GM08714 (cell line): ENCODE measurements at regions not wholly inside any gene's neighbourhood (a gene's known extent, or its start where the extent isn't known, plus 50 kb on each side); places are given as distances from the start of the nearest gene placed in this dataset.

Source experiments
- H3K4me3 ChIP-seq: fragments of 200-500 bp; sonication (Bioruptor generic); 2 replicates; pipeline ENCODE4 v1.5.1; 2014; ENCODE audit warnings: mild to moderate bottlenecking, low read length, inconsistent platforms
- ZNF274 ChIP-seq: IDR thresholded peaks from 2 replicates; pipeline ENCODE4 v1.6.1; 2012; ENCODE audit warnings: mild to moderate bottlenecking, low read depth, low read length

DNA sequence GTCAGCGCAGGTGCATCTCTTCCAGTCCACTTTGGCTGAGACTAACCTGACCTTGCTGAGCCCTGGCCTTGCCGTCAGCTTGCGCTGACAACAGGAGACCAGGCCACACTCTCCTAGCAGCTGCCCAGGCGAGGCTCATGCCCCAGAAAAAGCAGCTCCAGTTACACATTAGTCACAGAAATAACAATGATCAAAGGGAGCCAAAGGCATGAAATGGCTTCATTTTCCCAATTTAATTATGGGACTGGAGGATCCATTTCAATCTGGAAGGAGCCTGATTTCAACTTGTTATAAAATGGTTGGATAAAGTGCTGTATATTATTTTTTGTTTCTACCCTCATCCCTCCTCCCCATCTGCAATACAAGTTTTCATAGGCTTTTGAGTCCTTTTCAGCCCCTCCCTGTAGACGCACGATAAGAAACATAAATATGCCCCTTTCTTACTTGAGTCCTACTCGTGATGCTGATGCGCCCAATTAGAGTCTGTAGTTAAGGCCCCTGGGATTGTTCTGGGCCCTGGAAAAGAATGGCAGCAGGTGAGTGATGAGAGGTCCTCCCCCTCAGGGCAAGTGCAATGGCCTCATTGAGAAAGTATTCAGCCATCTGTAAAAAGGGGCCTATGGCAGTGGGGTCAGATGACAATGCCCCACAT, 376.0 kb downstream of the C12orf75 start:
- TF ChIP-seq ZNF274: no peak
- no peak overlapping the region for H3K4me3 ChIP-seq

- H3K4me3 ChIP-seq: no peak overlapping the region
- TF ChIP-seq ZNF274: no peak
These were observed 376.5 kb downstream of the C12orf75 start for GRCh38 chr12:105706973-105707334.

DNA sequence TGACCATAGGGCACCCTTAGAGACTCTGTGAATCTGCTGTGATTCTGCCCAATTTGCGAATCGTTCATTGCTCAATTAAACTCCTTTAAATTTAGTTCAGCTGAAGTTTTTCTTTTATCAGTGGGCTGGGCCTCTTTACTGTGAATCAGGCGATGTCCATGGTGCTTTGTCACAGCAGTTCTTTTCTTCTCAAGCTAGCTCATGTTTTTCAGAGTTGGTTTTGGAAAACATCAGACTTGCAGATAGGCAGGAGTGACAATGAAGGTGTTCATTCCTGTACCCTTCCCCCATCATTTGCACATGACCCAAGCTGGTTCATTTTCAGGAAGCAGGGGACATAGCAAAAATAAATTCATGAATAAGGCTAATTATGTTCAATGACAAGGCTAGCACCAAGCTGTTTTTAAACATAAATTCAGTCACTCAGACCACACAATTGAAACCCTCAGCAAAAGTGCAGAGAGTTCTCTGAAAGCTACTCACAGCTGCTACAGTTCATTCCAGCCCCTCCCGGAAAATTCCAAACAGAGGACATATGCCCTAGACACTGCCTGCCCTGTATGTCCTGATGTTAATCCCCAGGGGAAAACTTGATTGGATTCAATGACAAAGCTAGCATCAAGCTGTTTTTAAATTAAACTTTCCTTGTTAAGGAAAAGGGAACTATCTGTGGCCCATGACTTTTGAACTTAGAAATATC, 383.3 kb downstream of the C12orf75 start:
- TF ChIP-seq ZNF274: no peak
- no peak overlapping the region for H3K4me3 ChIP-seq

GRCh38 chr12:105716621-105717020, 386.1 kb downstream of the C12orf75 start:
- no peak overlapping the region for H3K4me3 ChIP-seq
- TF ChIP-seq ZNF274: no peak

DNA sequence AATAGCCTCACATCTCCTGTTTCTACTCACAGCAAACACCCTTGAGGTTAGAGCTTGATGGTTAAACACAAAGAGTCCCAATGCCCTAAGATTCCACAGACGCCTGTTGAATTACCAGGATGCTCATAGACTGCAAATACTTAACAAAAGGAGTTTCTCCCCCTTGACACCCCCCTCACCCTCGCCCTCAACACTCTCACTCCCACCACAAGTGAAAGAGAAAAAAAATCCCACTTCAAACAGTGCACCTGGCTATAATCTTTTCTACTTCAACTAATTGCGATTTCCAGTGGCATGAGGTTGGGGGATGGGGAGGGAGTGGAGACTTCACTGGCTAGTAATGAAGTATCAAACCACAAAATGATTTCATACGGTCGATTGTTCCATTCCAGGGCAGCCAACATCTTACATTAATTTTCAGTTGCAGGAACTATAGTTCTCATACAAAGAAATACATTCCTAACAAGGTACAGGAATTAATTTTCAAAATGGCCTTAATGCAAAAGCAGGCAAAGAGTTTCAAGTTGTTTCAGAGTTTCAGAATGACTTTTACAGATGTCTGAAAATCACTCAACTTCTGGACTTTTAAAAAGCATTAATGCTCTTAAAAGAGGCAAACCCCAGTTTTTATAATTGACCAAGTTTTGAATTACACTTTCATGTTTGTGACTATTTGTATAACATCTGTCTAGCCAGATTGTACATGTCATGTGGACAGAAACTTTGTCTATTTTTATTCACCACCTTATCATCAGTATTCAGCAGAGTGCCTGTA, 390.7 kb downstream of the C12orf75 start:
- H3K4me3 ChIP-seq: no peak overlapping the region
- TF ChIP-seq ZNF274: no peak

DNA sequence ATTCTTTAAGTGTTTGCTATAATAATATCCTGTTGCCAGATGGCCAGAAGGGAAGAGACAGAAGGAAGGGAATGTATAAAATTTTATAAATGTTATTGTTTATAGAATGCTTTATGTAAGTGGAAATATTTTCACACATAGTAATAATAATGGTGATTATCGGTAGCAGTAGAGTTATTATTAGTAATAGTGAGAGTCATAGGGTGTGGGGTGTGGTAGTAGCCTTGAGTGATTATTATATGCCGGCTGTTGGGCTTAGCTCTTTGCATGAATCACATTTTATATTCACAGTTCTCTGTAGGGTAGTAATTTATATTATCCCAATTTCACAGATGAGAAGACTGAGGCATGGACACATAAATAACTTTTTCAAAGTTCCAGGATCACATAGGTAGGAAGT, 391.4 kb downstream of the C12orf75 start:
- H3K4me3 ChIP-seq: no peak overlapping the region
- TF ChIP-seq ZNF274: no peak

GRCh38 chr12:105723066-105723465, 392.6 kb downstream of the C12orf75 start:
- no peak for TF ChIP-seq ZNF274
- no peak overlapping the region for H3K4me3 ChIP-seq

DNA sequence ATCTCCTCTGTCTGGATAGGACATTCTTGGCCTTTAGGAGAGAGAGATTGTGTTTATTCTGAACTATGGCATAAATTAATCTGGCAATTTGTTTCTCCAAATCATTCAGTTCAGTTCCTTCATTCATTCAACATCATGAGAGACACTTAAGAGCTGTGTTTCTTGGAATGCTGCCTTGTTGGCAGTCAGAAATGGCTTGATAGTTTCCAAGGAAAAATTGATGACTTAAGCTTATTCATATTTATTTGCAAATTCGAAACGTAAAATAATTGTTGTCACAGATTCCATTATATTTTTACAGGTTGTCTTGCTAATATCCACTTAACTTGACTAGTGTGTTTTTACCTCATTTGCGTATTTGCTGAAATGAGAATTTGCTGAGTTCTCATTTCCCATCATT, 393.0 kb downstream of the C12orf75 start:
- no peak overlapping the region for H3K4me3 ChIP-seq

DNA sequence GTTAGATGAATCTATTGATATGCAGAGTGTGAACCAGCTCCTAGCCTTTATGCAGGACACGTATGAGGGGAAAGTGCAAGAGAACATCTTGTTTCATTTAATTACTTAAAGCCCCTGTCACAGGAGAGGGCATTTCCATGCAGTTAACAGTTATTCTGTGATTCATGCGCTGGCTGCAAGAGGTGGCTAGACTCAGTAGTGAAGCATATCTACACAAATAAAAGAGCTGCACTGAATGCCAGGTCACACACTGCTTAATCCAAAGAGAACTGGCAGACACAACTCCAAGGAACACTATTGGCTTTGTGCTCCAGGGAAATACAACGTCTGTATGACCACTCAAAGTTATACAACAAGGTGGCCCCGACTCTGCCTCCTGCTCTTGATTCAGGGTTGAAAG, 394.1 kb downstream of the C12orf75 start:
- no peak for TF ChIP-seq ZNF274
- no peak overlapping the region for H3K4me3 ChIP-seq

More for the DNA sequence above, 393.0 kb downstream of the C12orf75 start:
- TF ChIP-seq ZNF274: no peak

DNA sequence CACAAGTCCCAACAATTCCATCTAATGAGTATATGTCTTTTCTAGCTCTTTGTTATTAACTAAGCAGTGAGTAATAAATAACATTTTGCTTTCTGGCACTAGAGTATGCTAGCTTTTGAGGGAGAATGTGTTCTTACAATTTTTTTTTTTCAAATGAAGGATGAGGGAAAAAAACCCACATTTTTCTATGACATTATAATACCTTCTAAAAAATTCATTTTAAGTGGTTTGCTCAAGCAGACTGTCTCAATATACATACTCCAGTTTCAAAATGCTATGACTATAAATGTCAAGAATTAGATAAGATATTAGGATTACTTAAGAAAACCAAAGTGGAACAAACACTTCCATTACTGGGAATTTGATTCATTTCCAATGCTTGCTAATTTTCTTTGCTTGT, 394.6 kb downstream of the C12orf75 start:
- TF ChIP-seq ZNF274: no peak
- H3K4me3 ChIP-seq: no peak overlapping the region

GRCh38 chr12:105729181-105729771, 398.8 kb downstream of the C12orf75 start:
- H3K4me3 ChIP-seq: no peak overlapping the region
- TF ChIP-seq ZNF274: no peak

GRCh38 chr12:105729926-105730325, 399.4 kb downstream of the C12orf75 start:
- TF ChIP-seq ZNF274: no peak
- no peak overlapping the region for H3K4me3 ChIP-seq

GRCh38 chr12:105733579-105733978, 403.1 kb downstream of the C12orf75 start:
- TF ChIP-seq ZNF274: no peak
- H3K4me3 ChIP-seq: no peak overlapping the region

DNA sequence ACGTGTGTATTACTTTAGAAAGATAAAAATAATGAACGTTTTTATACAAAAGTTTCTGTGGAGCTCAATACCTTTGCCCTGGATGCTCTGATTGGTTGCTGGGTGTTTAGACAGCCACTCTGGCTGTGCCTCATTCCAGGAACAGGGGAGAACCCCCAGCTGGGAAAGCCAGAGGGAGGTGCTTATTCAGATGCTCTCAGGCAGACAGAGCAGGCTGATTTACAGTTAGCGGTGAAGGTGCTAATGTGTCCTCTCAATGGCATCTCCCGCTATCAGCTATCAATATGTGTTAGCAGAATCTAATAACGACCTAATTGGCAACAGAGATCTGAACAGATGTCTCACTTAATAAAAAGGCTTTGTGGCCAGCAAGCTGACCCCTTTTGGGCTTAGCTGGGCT, 402.3 kb downstream of the NUAK1 start:
- H3K4me3 ChIP-seq: no peak overlapping the region
- TF ChIP-seq ZNF274: no peak
